ENCODE measurements at regions not wholly inside any gene's neighbourhood (a gene's known extent, or its start where the extent isn't known, plus 50 kb on each side); places are given as distances from the start of the nearest gene placed in this dataset.

DNA sequence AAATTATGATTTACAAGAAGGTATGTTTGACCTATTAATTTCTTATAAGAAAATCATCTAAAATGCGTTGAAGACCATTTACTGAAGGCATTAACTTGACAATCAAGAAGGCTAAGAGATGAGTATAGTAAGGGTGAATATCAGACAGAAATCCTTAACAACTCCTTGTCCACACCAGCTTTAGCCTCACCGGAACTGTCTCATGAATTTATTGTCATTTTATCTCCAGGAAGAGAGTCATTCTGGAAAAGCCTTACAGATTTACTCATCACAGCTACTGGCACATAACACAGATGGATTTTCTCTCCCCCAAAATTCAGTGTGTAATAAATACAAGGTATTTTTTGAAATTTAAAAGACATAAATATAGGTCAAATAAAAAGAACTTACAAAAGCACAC lies 129.4 kb upstream of the LSM8 start:
- in situ Hi-C loops (cut with MboI; ENCODE audit: low sequenced_read_pairs) = no loop called here
- no peak overlapping the region for H2AK5ac ChIP-seq (ENCODE audit: low read depth, low read length)

More for the DNA sequence above, 129.4 kb upstream of the LSM8 start:
- no peak overlapping the region for H3K27ac ChIP-seq (ENCODE audit: insufficient read depth, low read length)
- ChIA-PET POLR2A (ENCODE audit: unreplicated experiment) (no interaction called here), CTCF (no interaction called here)
- H3K9me3 ChIP-seq (ENCODE audit: control insufficient read depth, insufficient read depth, low read length) = no peaks in the 10 kb centered on the region
- no peak overlapping the region for H3K9ac ChIP-seq (ENCODE audit: low read depth, low read length)
- H3K9me1 ChIP-seq (ENCODE audit: insufficient read depth, low read length) = no peaks in the 10 kb centered on the region
- H3K4me2 ChIP-seq (ENCODE audit: low read depth, low read length) = no peak overlapping the region
- intact Hi-C loops (cut with micrococcal nuclease) = no loop called here
- no peak overlapping the region for H3K14ac ChIP-seq (replicated peaks; ENCODE audit: low read depth, low read length)
- no peaks in the 10 kb centered on the region for H3K27me3 ChIP-seq (ENCODE audit: control insufficient read depth, insufficient read depth, low read length)
- no peaks in the 10 kb centered on the region for H3K36me3 ChIP-seq (ENCODE audit: control insufficient read depth, insufficient read depth, low read length)
- no peaks in the 10 kb centered on the region for H4K20me1 ChIP-seq (ENCODE audit: insufficient read depth, low read length)
- no peak overlapping the region for H2BK120ac ChIP-seq (ENCODE audit: low read depth, low read length)
- H4K5ac ChIP-seq (ENCODE audit: low read depth, low read length) = no peak overlapping the region
- TF ChIP-seq MAFK (IDR thresholded peaks at IDR 0.05; ENCODE audit: low read depth, low read length) (no peak), MXI1 (IDR thresholded peaks at IDR 0.05; ENCODE audit: borderline replicate concordance, low read depth, low read length) (no peak)
- H2BK15ac ChIP-seq (ENCODE audit: low read depth, low read length) = no peak overlapping the region
- H3K4me3 ChIP-seq (ENCODE audit: insufficient read depth, low read depth, low read length) = no peak overlapping the region
- no peak overlapping the region for H4K91ac ChIP-seq (ENCODE audit: insufficient read depth, low read depth, low read length)
- no peaks in the 10 kb centered on the region for H3K4me1 ChIP-seq (ENCODE audit: control insufficient read depth, insufficient read depth, low read length)
- H2AFZ ChIP-seq (replicated peaks; ENCODE audit: low read length, poor library complexity) = no peak overlapping the region
- no peak overlapping the region for H2BK5ac ChIP-seq (ENCODE audit: low read depth, low read length, poor library complexity, severe bottlenecking)
- no peak overlapping the region for H3K18ac ChIP-seq (ENCODE audit: low read depth, low read length)
- no peak overlapping the region for H3K23ac ChIP-seq (ENCODE audit: low read depth, low read length)
- H3K4ac ChIP-seq (ENCODE audit: low read depth, low read length) = no peak overlapping the region
- no CpG with 5 or more reads among the region's 2 CpGs for WGBS, 2 experiments (ENCODE audit: extremely low coverage in 2 of 2, insufficient read length in 1 of 2)
- no peak overlapping the region for H2AK9ac ChIP-seq (replicated peaks; ENCODE audit: low read depth, low read length, poor library complexity)
- H3K79me1 ChIP-seq (ENCODE audit: low read depth in 1 of 2, low read length in 2 of 2) = no peaks in the 10 kb centered on the region
- dilution Hi-C loops (cut with HindIII; ENCODE audit: low sequenced_read_pairs, unreplicated experiment) = no loop called here
- H4K8ac ChIP-seq (ENCODE audit: low read depth in 2 of 2, low read length in 2 of 2) = no peak overlapping the region
- no peak overlapping the region for H2BK20ac ChIP-seq (ENCODE audit: low read depth, low read length)
- ATAC-seq (ENCODE audit: low read depth) (no peak), DNase-seq (no peak)
- no TSS peak for BruUV-seq (replicated peaks)
- no peak overlapping the region for H3K56ac ChIP-seq (ENCODE audit: extremely low read depth, insufficient read depth, low read length)

All from IMR-90 (cell line).